Stimulated activated CD4-positive, alpha-beta T cell treated with anti-CD3 and anti-CD28 coated beads, Interleukin-4, amount 100 ng/mL, for 1 hour (primary cell): ENCODE measurements at regions not wholly inside any gene's neighbourhood (a gene's known extent, or its start where the extent isn't known, plus 50 kb on each side); places are given as distances from the start of the nearest gene placed in this dataset.
"Not testable (repeated sequence)": the region's sequence is repeated elsewhere in the genome, so short reads cannot be mapped to it uniquely, and the experiment has no call there.

Experiments
- DNase-seq: peaks from one replicate; pipeline ENCODE4 v3.0.0-alpha.2; 2020

GRCh38 chrY:8922576-8922975, 414.7 kb upstream of the TSPY4 start:
- not testable (repeated sequence) for DNase-seq
